Suprapubic skin (tissue), 4 donors: ENCODE measurements at regions not wholly inside any gene's neighbourhood (a gene's known extent, or its start where the extent isn't known, plus 50 kb on each side); places are given as distances from the start of the nearest gene placed in this dataset.

Source experiments
- CTCF ChIP-seq, 2 donors: fragments of 200-600 bp in 1 of 2; fragments of 450-650 bp in 1 of 2; sonication (generic) in 1 of 2; IDR thresholded peaks; one replicate each; pipeline ENCODE4 v1.5.1; 2016 to 2019; ENCODE audit warnings: antibody characterized with exemption in 2 of 2, mild to moderate bottlenecking in 1 of 2, moderate library complexity in 1 of 2
- EP300 ChIP-seq: sonication (generic); formaldehyde crosslinking; IDR thresholded peaks from one replicate; pipeline ENCODE4 v1.6.1; 2017; ENCODE audit warnings: antibody characterized with exemption
- POLR2A ChIP-seq, 2 donors: fragments of 450-650 bp; IDR thresholded peaks; one replicate each; pipeline ENCODE4 v1.6.1; 2017; ENCODE audit warnings: antibody characterized with exemption in 2 of 2, mild to moderate bottlenecking in 2 of 2, moderate library complexity in 2 of 2
- POLR2AphosphoS5 ChIP-seq, 3 donors: sonication (generic); formaldehyde crosslinking; IDR thresholded peaks; one replicate each; pipeline ENCODE4 v1.6.1; 2017; ENCODE audit warnings: antibody characterized with exemption in 3 of 3

GRCh38 chr9:135269912-135270830 lies 182.7 kb downstream of the OLFM1 start:
- TF ChIP-seq CTCF (IDR thresholded peaks at IDR 0.05) (no peak), POLR2A (IDR thresholded peaks at IDR 0.05) (no peak), POLR2AphosphoS5 (IDR thresholded peaks at IDR 0.05) (no peak), EP300 (no peak)
